Lower lobe of right lung (tissue), 2 donors: ENCODE measurements at regions not wholly inside any gene's neighbourhood (a gene's known extent, or its start where the extent isn't known, plus 50 kb on each side); places are given as distances from the start of the nearest gene placed in this dataset.

Experiments used
- ATAC-seq, 2 donors: fragments of 200-7000 bp; cut with Tn5 transposase; one replicate each; pipeline ENCODE4 v1.9.1; 2020 to 2022; ENCODE audit warnings: mild to moderate bottlenecking in 2 of 2, moderate library complexity in 2 of 2
- DNase-seq: peaks from one replicate; pipeline ENCODE4 v3.0.0-alpha.2; 2020
- H3K27ac ChIP-seq: fragments of 200-600 bp; one replicate; pipeline ENCODE4 v1.8.0; 2022
- H3K27me3 ChIP-seq: fragments of 200-600 bp; one replicate; pipeline ENCODE4 v1.8.0; 2022; ENCODE audit warnings: low read depth
- H3K36me3 ChIP-seq: fragments of 200-600 bp; one replicate; pipeline ENCODE4 v1.8.0; 2022; ENCODE audit warnings: mild to moderate bottlenecking
- H3K4me1 ChIP-seq: fragments of 200-600 bp; one replicate; pipeline ENCODE4 v1.8.0; 2022
- H3K4me3 ChIP-seq: fragments of 200-600 bp; one replicate; pipeline ENCODE4 v1.8.0; 2022; ENCODE audit warnings: mild to moderate bottlenecking
- H3K9me3 ChIP-seq: fragments of 200-600 bp; one replicate; pipeline ENCODE4 v1.8.0; 2022
- intact Hi-C: fragments of 100-400 bp; cut with DNase I; formaldehyde crosslinking; loops from one replicate; pipeline ENCODE4 v1.11.0; 2022
- TF ChIP-seq, protein P1 (sequence below): fragments of 200-600 bp; IDR thresholded peaks from one replicate; pipeline ENCODE4 v1.8.0; 2022; ENCODE audit warnings: antibody characterized with exemption, mild to moderate bottlenecking
- donor health status: DM: no; HTN: yes; CAD: no; lungs with severe emphysema.

DNA sequence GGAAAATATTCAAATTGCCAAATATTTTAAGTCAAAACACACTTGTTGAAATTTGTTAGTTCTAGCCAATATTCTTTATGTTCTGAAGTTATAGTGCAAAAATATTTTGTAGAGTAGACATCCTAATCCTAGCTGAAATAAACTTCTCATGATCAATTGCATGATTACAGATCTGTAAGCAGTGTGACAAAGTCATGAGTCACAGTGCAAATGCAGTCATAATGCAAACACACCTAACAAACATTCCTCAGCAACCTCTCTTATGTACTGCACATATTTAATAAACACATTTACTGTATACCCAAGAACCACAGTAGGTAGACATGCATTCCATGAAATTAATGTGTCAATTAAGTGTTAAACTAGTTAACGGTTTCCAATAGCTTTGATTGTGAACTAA lies 1857.4 kb downstream of the NCAM2 start:
- no peaks in the 10 kb centered on the region for H3K36me3 ChIP-seq
- TF ChIP-seq, protein P1, sequence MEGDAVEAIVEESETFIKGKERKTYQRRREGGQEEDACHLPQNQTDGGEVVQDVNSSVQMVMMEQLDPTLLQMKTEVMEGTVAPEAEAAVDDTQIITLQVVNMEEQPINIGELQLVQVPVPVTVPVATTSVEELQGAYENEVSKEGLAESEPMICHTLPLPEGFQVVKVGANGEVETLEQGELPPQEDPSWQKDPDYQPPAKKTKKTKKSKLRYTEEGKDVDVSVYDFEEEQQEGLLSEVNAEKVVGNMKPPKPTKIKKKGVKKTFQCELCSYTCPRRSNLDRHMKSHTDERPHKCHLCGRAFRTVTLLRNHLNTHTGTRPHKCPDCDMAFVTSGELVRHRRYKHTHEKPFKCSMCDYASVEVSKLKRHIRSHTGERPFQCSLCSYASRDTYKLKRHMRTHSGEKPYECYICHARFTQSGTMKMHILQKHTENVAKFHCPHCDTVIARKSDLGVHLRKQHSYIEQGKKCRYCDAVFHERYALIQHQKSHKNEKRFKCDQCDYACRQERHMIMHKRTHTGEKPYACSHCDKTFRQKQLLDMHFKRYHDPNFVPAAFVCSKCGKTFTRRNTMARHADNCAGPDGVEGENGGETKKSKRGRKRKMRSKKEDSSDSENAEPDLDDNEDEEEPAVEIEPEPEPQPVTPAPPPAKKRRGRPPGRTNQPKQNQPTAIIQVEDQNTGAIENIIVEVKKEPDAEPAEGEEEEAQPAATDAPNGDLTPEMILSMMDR = no peak
- intact Hi-C loops = no loop called here
- no peak overlapping the region for H3K27ac ChIP-seq
- H3K27me3 ChIP-seq = no peaks in the 10 kb centered on the region
- ATAC-seq = no peak
- H3K4me3 ChIP-seq = no peak overlapping the region
- DNase-seq = no peak
- no peaks in the 10 kb centered on the region for H3K4me1 ChIP-seq
- no peaks in the 10 kb centered on the region for H3K9me3 ChIP-seq

DNA sequence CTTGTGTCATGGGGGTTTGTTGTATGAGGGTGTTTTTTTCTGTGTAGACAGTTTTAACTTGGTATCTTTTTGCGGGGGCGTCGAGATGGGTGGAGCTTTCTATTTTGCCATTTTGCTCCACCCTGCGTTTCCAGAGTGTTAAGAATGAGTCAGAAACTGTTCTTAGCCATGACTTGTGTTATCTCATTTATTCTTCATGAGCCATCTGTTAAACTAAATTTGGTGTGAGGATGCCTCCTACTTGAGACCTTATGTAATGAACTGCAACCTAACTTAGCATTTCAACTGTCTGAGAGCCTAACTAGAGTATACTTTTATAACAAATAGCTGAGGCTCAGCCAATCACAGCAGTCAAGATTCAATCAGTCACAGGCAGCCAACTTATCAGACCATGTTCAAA lies 1873.5 kb downstream of the NCAM2 start:
- H3K36me3 ChIP-seq = no peaks in the 10 kb centered on the region
- intact Hi-C loops = no loop called here
- H3K27ac ChIP-seq = no peak overlapping the region
- TF ChIP-seq, protein P1 = no peak
- DNase-seq (no peak), ATAC-seq (no peak)
- H3K27me3 ChIP-seq = no peaks in the 10 kb centered on the region
- no peaks in the 10 kb centered on the region for H3K4me1 ChIP-seq
- H3K4me3 ChIP-seq = no peak overlapping the region
- no peaks in the 10 kb centered on the region for H3K9me3 ChIP-seq

DNA sequence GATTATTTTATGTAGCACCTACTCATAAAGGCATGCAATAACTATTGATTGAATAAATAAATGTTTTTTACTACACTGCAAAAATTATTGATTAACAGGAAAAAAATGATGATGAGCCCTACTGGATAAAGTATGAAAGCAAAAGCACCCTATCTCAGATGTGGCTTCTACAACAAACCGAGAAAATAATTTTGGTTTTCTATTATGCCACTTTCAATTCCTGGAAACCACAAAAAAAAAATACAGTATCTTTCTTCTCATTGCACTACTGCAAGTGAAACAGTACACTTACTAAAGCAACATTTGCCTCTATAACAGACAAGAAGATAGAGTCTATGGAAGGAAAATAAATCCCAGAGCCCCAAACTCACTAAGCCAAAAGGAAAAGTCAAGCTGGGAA lies 1882.4 kb downstream of the NCAM2 start:
- TF ChIP-seq, protein P1 = no peak
- DNase-seq (no peak), ATAC-seq (no peak)
- H3K27ac ChIP-seq = no peak overlapping the region
- intact Hi-C loops = no loop called here
- H3K9me3 ChIP-seq = no peaks in the 10 kb centered on the region
- no peaks in the 10 kb centered on the region for H3K36me3 ChIP-seq
- H3K27me3 ChIP-seq = no peaks in the 10 kb centered on the region
- H3K4me3 ChIP-seq = no peak overlapping the region
- no peaks in the 10 kb centered on the region for H3K4me1 ChIP-seq

DNA sequence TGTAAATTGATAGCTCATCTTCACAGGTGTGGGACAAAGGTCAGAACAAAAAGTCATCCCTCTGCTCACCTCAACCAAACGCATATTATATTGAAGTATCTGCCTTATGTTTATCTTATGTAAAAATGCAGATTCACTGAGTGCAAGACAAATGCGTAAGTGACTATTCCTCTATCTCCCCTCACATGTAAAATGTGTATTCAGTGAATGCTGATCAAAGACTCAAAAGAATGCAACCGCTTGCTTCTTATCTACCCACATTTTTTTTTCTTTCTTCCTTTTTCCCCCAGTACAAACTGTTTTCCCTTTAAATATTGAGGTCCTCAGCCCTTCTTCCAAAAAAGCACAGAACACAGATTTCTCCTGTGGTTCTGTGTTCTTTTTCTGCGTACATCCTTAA lies 1882.9 kb downstream of the NCAM2 start:
- Histone ChIP-seq H3K4me1 (no peaks in the 10 kb centered on the region), H3K36me3 (no peaks in the 10 kb centered on the region), H3K27me3 (no peaks in the 10 kb centered on the region), H3K27ac (no peak overlapping the region), H3K9me3 (no peaks in the 10 kb centered on the region), H3K4me3 (no peak overlapping the region)
- ATAC-seq (no peak), DNase-seq (no peak)
- intact Hi-C loops = no loop called here
- TF ChIP-seq, protein P1 = no peak

DNA sequence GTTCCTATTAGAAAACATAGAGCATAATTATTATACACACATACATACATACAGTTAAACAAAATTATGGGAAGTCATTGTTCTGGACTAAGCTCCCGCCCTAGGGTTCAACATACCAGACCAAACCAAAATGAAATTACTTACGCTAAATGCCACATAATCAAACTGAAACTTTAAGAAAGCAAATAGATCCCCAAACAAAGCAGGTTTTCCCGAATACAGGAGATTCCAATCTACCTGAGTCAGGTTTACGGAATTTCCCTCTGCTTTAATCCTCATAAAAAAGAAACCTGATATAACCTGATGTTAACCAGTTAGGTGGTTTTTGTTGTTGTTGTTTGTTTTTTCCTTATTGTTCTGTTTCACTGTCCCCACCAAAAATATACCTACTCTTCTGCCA lies 1886.9 kb downstream of the NCAM2 start:
- H3K4me3 ChIP-seq = no peak overlapping the region
- no peaks in the 10 kb centered on the region for H3K4me1 ChIP-seq
- H3K36me3 ChIP-seq = no peaks in the 10 kb centered on the region
- TF ChIP-seq, protein P1 = no peak
- H3K27me3 ChIP-seq = no peaks in the 10 kb centered on the region
- intact Hi-C loops = no loop called here
- ATAC-seq (no peak), DNase-seq (no peak)
- H3K9me3 ChIP-seq = no peaks in the 10 kb centered on the region
- H3K27ac ChIP-seq = no peak overlapping the region

DNA sequence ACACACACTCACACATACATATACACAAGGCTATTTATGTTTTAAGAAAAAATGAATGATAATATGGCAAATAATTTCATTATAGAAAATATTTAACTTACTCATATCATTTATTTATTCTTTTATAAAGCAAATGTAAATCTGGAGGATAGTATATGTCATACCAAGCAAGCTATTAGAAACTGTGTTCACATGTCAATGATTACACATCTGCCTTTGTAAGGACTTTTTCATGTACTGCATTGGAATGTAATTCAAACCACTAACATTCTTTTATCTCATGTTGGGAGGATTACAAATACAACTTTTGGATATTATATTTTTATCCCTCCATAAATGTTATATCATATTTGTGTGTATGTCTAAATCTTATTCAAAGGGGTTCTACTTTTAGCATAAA lies 1887.4 kb downstream of the NCAM2 start:
- Histone ChIP-seq H3K27ac (no peak overlapping the region), H3K27me3 (no peaks in the 10 kb centered on the region), H3K4me3 (no peak overlapping the region), H3K4me1 (no peaks in the 10 kb centered on the region), H3K9me3 (no peaks in the 10 kb centered on the region), H3K36me3 (no peaks in the 10 kb centered on the region)
- ATAC-seq (no peak), DNase-seq (no peak)
- TF ChIP-seq, protein P1 = no peak
- intact Hi-C loops = no loop called here
